Endothelial cell (in vitro differentiated cells): ENCODE measurements at regions not wholly inside any gene's neighbourhood (a gene's known extent, or its start where the extent isn't known, plus 50 kb on each side); places are given as distances from the start of the nearest gene placed in this dataset.

Experiments
- DNase-seq: peaks from one replicate; pipeline ENCODE4 v3.0.0; 2021; ENCODE audit warnings: low spot score
- H3K27ac Mint-ChIP-seq: one replicate; pipeline ENCODE4 v1.8.0; 2021; ENCODE audit warnings: mixed read lengths, inconsistent platforms; ENCODE audit not compliant: unreplicated experiment
- H3K27me3 Mint-ChIP-seq: one replicate; pipeline ENCODE4 v1.8.0; 2021; ENCODE audit warnings: mild to moderate bottlenecking, moderate library complexity, mixed read lengths, inconsistent platforms; ENCODE audit not compliant: unreplicated experiment
- H3K36me3 Mint-ChIP-seq: one replicate; pipeline ENCODE4 v1.8.0; 2021; ENCODE audit warnings: mild to moderate bottlenecking, low read depth, mixed read lengths, inconsistent platforms; ENCODE audit not compliant: unreplicated experiment
- H3K4me1 Mint-ChIP-seq: one replicate; pipeline ENCODE4 v1.8.0; 2021; ENCODE audit warnings: mild to moderate bottlenecking, mixed read lengths, inconsistent platforms; ENCODE audit not compliant: unreplicated experiment
- H3K4me3 Mint-ChIP-seq: one replicate; pipeline ENCODE4 v1.8.0; 2021; ENCODE audit warnings: mild to moderate bottlenecking, mixed read lengths, inconsistent platforms; ENCODE audit not compliant: unreplicated experiment
- H3K9me3 Mint-ChIP-seq: one replicate; pipeline ENCODE4 v1.8.0; 2021; ENCODE audit warnings: mixed read lengths, inconsistent platforms; ENCODE audit not compliant: unreplicated experiment
- CTCF ChIP-seq: fragments of 200-600 bp; sonication (generic); IDR thresholded peaks from one replicate; pipeline ENCODE4 v1.5.0; 2021; ENCODE audit warnings: antibody characterized with exemption; ENCODE audit not compliant: unreplicated experiment

- no peak for TF ChIP-seq CTCF
Measured at GRCh38 chr20:7673841-7674240, 266.4 kb downstream of the HAO1 start.

GRCh38 chr20:7682916-7683315 lies 257.3 kb downstream of the HAO1 start:
- Mint-ChIP-seq H3K36me3 (no peaks in the 10 kb centered on the region), H3K4me1 (no peaks in the 10 kb centered on the region), H3K4me3 (no peak overlapping the region), H3K27me3 (no peaks in the 10 kb centered on the region), H3K9me3 (no peaks in the 10 kb centered on the region), H3K27ac (no peak overlapping the region)
- TF ChIP-seq CTCF: no peak
- DNase-seq: no peak

More at GRCh38 chr20:7673841-7674240, 266.4 kb downstream of the HAO1 start:
- Mint-ChIP-seq H3K4me1 (no peaks in the 10 kb centered on the region), H3K4me3 (no peak overlapping the region), H3K27ac (no peak overlapping the region), H3K36me3 (no peaks in the 10 kb centered on the region), H3K27me3 (no peaks in the 10 kb centered on the region), H3K9me3 (no peaks in the 10 kb centered on the region)
- no peak for DNase-seq

- Mint-ChIP-seq H3K4me1 (no peaks in the 10 kb centered on the region), H3K27me3 (no peaks in the 10 kb centered on the region), H3K9me3 (no peaks in the 10 kb centered on the region), H3K4me3 (no peak overlapping the region), H3K27ac (no peak overlapping the region), H3K36me3 (no peaks in the 10 kb centered on the region)
- DNase-seq: no peak
- TF ChIP-seq CTCF: no peak
Measured at GRCh38 chr20:7687065-7687464, 253.2 kb downstream of the HAO1 start.

- DNase-seq: no peak
- no peaks in the 10 kb centered on the region for H3K4me1 Mint-ChIP-seq
Measured at GRCh38 chr20:7689151-7689550, 251.1 kb downstream of the HAO1 start.

More at GRCh38 chr20:7689151-7689550, 251.1 kb downstream of the HAO1 start:
- H3K36me3 Mint-ChIP-seq: no peaks in the 10 kb centered on the region
- no peak for TF ChIP-seq CTCF
- no peak overlapping the region for H3K4me3 Mint-ChIP-seq
- H3K27ac Mint-ChIP-seq: no peak overlapping the region
- H3K9me3 Mint-ChIP-seq: no peaks in the 10 kb centered on the region
- H3K27me3 Mint-ChIP-seq: no peaks in the 10 kb centered on the region
